Ishikawa (cell line): ENCODE measurements at regions not wholly inside any gene's neighbourhood (a gene's known extent, or its start where the extent isn't known, plus 50 kb on each side); places are given as distances from the start of the nearest gene placed in this dataset.

Experiments used
- CEBPB ChIP-seq: IDR thresholded peaks from 2 replicates; pipeline ENCODE4 v1.6.1; 2012
- CREB1 ChIP-seq: IDR thresholded peaks from 2 replicates; pipeline ENCODE4 v1.6.1; 2012; ENCODE audit warnings: low read depth
- EGR1 ChIP-seq: IDR thresholded peaks from 2 replicates; pipeline ENCODE4 v1.6.1; 2012
- EP300 ChIP-seq: IDR thresholded peaks from 2 replicates; pipeline ENCODE4 v1.6.1; 2012; ENCODE audit warnings: borderline replicate concordance
- FOXM1 ChIP-seq: IDR thresholded peaks from 2 replicates; pipeline ENCODE4 v1.6.1; 2012; ENCODE audit warnings: low read depth, borderline replicate concordance
- NFIC ChIP-seq: IDR thresholded peaks from 2 replicates; pipeline ENCODE4 v1.6.1; 2012
- RAD21 ChIP-seq: IDR thresholded peaks from 2 replicates; pipeline ENCODE4 v1.6.1; 2012; ENCODE audit warnings: low read depth
- TAF1 ChIP-seq: IDR thresholded peaks from 2 replicates; pipeline ENCODE4 v1.6.1; 2012; ENCODE audit warnings: low read depth, mild to moderate bottlenecking
- TCF12 ChIP-seq: IDR thresholded peaks from 2 replicates; pipeline ENCODE4 v1.6.1; 2012; ENCODE audit warnings: low read depth
- ZBTB7A ChIP-seq: IDR thresholded peaks from 2 replicates; pipeline ENCODE4 v1.6.1; 2012; ENCODE audit warnings: low read depth
- TF ChIP-seq, protein P1 (sequence below): IDR thresholded peaks from 2 replicates; pipeline ENCODE4 v1.6.1; 2012; ENCODE audit warnings: low read depth, mild to moderate bottlenecking
- TF ChIP-seq, protein P2 (sequence below): IDR thresholded peaks from 2 replicates; pipeline ENCODE4 v1.6.1; 2012

GRCh38 chr20:40630713-40631112, 58.3 kb downstream of the MAFB start:
- TF ChIP-seq CREB1 (no peak), RAD21 (no peak), CEBPB (no peak), FOXM1 (no peak), TAF1 (no peak), NFIC (no peak), EP300 (no peak), TCF12 (no peak), EGR1 (no peak), ZBTB7A (no peak)
- TF ChIP-seq, protein P1, sequence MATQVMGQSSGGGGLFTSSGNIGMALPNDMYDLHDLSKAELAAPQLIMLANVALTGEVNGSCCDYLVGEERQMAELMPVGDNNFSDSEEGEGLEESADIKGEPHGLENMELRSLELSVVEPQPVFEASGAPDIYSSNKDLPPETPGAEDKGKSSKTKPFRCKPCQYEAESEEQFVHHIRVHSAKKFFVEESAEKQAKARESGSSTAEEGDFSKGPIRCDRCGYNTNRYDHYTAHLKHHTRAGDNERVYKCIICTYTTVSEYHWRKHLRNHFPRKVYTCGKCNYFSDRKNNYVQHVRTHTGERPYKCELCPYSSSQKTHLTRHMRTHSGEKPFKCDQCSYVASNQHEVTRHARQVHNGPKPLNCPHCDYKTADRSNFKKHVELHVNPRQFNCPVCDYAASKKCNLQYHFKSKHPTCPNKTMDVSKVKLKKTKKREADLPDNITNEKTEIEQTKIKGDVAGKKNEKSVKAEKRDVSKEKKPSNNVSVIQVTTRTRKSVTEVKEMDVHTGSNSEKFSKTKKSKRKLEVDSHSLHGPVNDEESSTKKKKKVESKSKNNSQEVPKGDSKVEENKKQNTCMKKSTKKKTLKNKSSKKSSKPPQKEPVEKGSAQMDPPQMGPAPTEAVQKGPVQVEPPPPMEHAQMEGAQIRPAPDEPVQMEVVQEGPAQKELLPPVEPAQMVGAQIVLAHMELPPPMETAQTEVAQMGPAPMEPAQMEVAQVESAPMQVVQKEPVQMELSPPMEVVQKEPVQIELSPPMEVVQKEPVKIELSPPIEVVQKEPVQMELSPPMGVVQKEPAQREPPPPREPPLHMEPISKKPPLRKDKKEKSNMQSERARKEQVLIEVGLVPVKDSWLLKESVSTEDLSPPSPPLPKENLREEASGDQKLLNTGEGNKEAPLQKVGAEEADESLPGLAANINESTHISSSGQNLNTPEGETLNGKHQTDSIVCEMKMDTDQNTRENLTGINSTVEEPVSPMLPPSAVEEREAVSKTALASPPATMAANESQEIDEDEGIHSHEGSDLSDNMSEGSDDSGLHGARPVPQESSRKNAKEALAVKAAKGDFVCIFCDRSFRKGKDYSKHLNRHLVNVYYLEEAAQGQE, result no peak
- TF ChIP-seq, protein P2, sequence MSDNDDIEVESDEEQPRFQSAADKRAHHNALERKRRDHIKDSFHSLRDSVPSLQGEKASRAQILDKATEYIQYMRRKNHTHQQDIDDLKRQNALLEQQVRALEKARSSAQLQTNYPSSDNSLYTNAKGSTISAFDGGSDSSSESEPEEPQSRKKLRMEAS, result no peak
